H1 (cell line): ENCODE measurements at regions not wholly inside any gene's neighbourhood (a gene's known extent, or its start where the extent isn't known, plus 50 kb on each side); places are given as distances from the start of the nearest gene placed in this dataset.
A peak's percentile ranks its signal among the peaks of the same experiment; 100 is the strongest.

Source experiments
- CTCF ChIA-PET: fragments of 300-600 bp; sonication (Branson Sonifier 250); formaldehyde crosslinking; loops from one replicate; lab custom pipeline; 2021; ENCODE audit not compliant: partially characterized antibody; lab: Charles Lee
- POLR2A ChIA-PET: fragments of 300-600 bp; sonication (Branson Sonifier 250); formaldehyde crosslinking; loops from one replicate; lab custom pipeline; 2021; ENCODE audit warnings: inconsistent platforms; ENCODE audit not compliant: partially characterized antibody; lab: Charles Lee
- DNase-seq, 2 experiments: peaks; one replicate each; pipeline versions ENCODE4 v3.0.0 to v3.0.0-alpha.2; 2010 to 2022; ENCODE audit warnings: low spot score in 2 of 2, low read depth in 1 of 2, mixed read lengths in 1 of 2
- FAIRE-seq: peaks from 2 replicates; lab custom pipeline; 2011; peaks lifted over from hg19 to GRCh38; lab: Jason Lieb, UNC
- H2AFZ ChIP-seq: 2 replicates; pipeline ENCODE4 v1.8.1; 2012; ENCODE audit warnings: low read length, inconsistent platforms
- H2AK5ac ChIP-seq: 2 replicates; pipeline ENCODE4 v1.6.1; 2013; ENCODE audit warnings: low read depth, low read length
- H2BK120ac ChIP-seq: replicated peaks from 2 replicates; pipeline ENCODE3; 2013; ENCODE audit warnings: low read depth, low read length, inconsistent platforms
- H2BK12ac ChIP-seq: 2 replicates; pipeline ENCODE4 v1.6.1; 2013; ENCODE audit warnings: low read depth, low read length
- H2BK15ac ChIP-seq: 2 replicates; pipeline ENCODE4 v1.6.1; 2013; ENCODE audit warnings: low read length
- H2BK20ac ChIP-seq: 2 replicates; pipeline ENCODE4 v1.6.1; 2013; ENCODE audit warnings: low read length
- H2BK5ac ChIP-seq: 2 replicates; pipeline ENCODE4 v1.6.1; 2013; ENCODE audit warnings: low read depth, low read length
- H3K14ac ChIP-seq: 2 replicates; pipeline ENCODE4 v1.6.1; 2013; ENCODE audit warnings: inconsistent platforms; ENCODE audit not compliant: insufficient read length
- H3K18ac ChIP-seq: 2 replicates; pipeline ENCODE4 v1.6.1; 2013; ENCODE audit warnings: low read length; ENCODE audit errors: extremely low read depth
- H3K23ac ChIP-seq: 2 replicates; pipeline ENCODE4 v1.6.1; 2013; ENCODE audit warnings: inconsistent platforms; ENCODE audit not compliant: insufficient read length
- H3K23me2 ChIP-seq: 2 replicates; pipeline ENCODE4 v1.6.1; 2013; ENCODE audit warnings: low read depth, low read length
- H3K27ac ChIP-seq: 2 replicates; pipeline ENCODE4 v1.6.1; 2011; ENCODE audit warnings: low read depth, low read length, inconsistent platforms
- H3K27me3 ChIP-seq, 4 experiments: replicated peaks in 1 of 4; 1 replicate in 1 of 4; 2 replicates in 3 of 4; pipeline versions ENCODE4 v1.6.1 to v1.8.1; 2011 to 2013; ENCODE audit warnings: low read length in 3 of 4, mild to moderate bottlenecking in 3 of 4, inconsistent platforms in 2 of 4, mixed read lengths in 2 of 4, moderate library complexity in 1 of 4; ENCODE audit not compliant: control insufficient read depth in 3 of 4, insufficient read depth in 3 of 4; ENCODE audit errors: extremely low read depth in 1 of 4
- H3K36me3 ChIP-seq, 4 experiments: 2 replicates each; pipeline versions ENCODE4 v1.6.1 to v1.8.1; 2011 to 2013; ENCODE audit warnings: mild to moderate bottlenecking in 4 of 4, low read length in 3 of 4, moderate library complexity in 2 of 4, control low read depth in 1 of 4, inconsistent platforms in 1 of 4; ENCODE audit not compliant: insufficient read depth in 4 of 4, control insufficient read depth in 2 of 4
- H3K4ac ChIP-seq: replicated peaks from 2 replicates; pipeline ENCODE3; 2013; ENCODE audit warnings: low read length, low read depth, mixed read lengths, inconsistent platforms; ENCODE audit not compliant: insufficient read length
- H3K4me1 ChIP-seq, 4 experiments: replicated peaks in 1 of 4; 1 replicate in 1 of 4; 2 replicates in 3 of 4; pipeline versions ENCODE4 v1.6.1 to v1.8.1; 2011 to 2013; ENCODE audit warnings: low read length in 3 of 4, inconsistent platforms in 2 of 4, mixed read lengths in 1 of 4; ENCODE audit not compliant: insufficient read depth in 4 of 4, control insufficient read depth in 3 of 4
- H3K4me2 ChIP-seq, 2 experiments: 2 replicates each; pipeline versions ENCODE4 v1.6.1 to v1.8.1; 2011 to 2013; ENCODE audit warnings: low read depth in 2 of 2, low read length in 2 of 2, control low read depth in 1 of 2, inconsistent platforms in 1 of 2, mild to moderate bottlenecking in 1 of 2; ENCODE audit not compliant: insufficient read depth in 1 of 2
- H3K4me3 ChIP-seq, 4 experiments: fragments of 200-600, 300-600 bp in 1 of 4; sonication (generic), shearing (Covaris generic), sonication (Bioruptor Twin) in 1 of 4; 2 replicates each; pipeline versions ENCODE4 v1.5.1 to v1.8.1; 2011 to 2016; ENCODE audit warnings: low read length in 4 of 4, low read depth in 3 of 4, control low read depth in 2 of 4, inconsistent platforms in 2 of 4, mild to moderate bottlenecking in 2 of 4, mixed read lengths in 1 of 4, moderate library complexity in 1 of 4; ENCODE audit not compliant: insufficient read depth in 2 of 4; ENCODE audit errors: extremely low read depth in 1 of 4
- H3K56ac ChIP-seq: replicated peaks from 2 replicates; pipeline ENCODE3; 2013; ENCODE audit warnings: low read depth, mild to moderate bottlenecking, mixed read lengths, low read length, inconsistent platforms; ENCODE audit not compliant: insufficient read length
- H3K79me1 ChIP-seq: 2 replicates; pipeline ENCODE4 v1.6.1; 2013; ENCODE audit warnings: low read depth, low read length, control low read depth
- H3K79me2 ChIP-seq, 2 experiments: 2 replicates each; pipeline versions ENCODE4 v1.6.1 to v1.8.1; 2012 to 2013; ENCODE audit warnings: low read length in 2 of 2, mild to moderate bottlenecking in 2 of 2, inconsistent platforms in 1 of 2; ENCODE audit not compliant: insufficient read depth in 2 of 2, control insufficient read depth in 1 of 2
- H3K9ac ChIP-seq, 4 experiments: replicated peaks in 1 of 4; 1 replicate in 1 of 4; 2 replicates in 3 of 4; pipeline versions ENCODE4 v1.6.1 to v1.8.1; 2011 to 2013; ENCODE audit warnings: low read depth in 3 of 4, low read length in 3 of 4, control low read depth in 2 of 4, mild to moderate bottlenecking in 2 of 4, moderate library complexity in 2 of 4, inconsistent platforms in 1 of 4; ENCODE audit errors: extremely low read depth in 1 of 4
- H3K9me3 ChIP-seq, 2 experiments: 2 replicates each; pipeline versions ENCODE4 v1.6.1 to v1.8.1; 2012 to 2013; ENCODE audit warnings: mild to moderate bottlenecking in 2 of 2, moderate library complexity in 2 of 2, control low read depth in 1 of 2, inconsistent platforms in 1 of 2, low read depth in 1 of 2, low read length in 1 of 2, mixed read lengths in 1 of 2; ENCODE audit not compliant: insufficient read depth in 2 of 2
- H4K20me1 ChIP-seq, 2 experiments: replicated peaks in 1 of 2; 2 replicates each; pipeline versions ENCODE3 to v1.8.1; 2011 to 2013; ENCODE audit warnings: inconsistent platforms in 2 of 2, low read length in 2 of 2, mild to moderate bottlenecking in 1 of 2; ENCODE audit not compliant: insufficient read depth in 2 of 2, control insufficient read depth in 1 of 2
- H4K5ac ChIP-seq: 2 replicates; pipeline ENCODE4 v1.6.1; 2013; ENCODE audit warnings: low read length, low read depth, mixed read lengths, inconsistent platforms; ENCODE audit not compliant: insufficient read length
- H4K8ac ChIP-seq: 2 replicates; pipeline ENCODE4 v1.8.0; 2013; ENCODE audit warnings: mild to moderate bottlenecking, moderate library complexity, low read length, inconsistent platforms; ENCODE audit not compliant: insufficient read depth; ENCODE audit errors: extremely low read depth
- H4K91ac ChIP-seq: replicated peaks from 2 replicates; pipeline ENCODE3; 2013; ENCODE audit warnings: low read length, mixed read lengths, inconsistent platforms; ENCODE audit not compliant: insufficient read length
- CTBP2 ChIP-seq: IDR thresholded peaks from 2 replicates; pipeline ENCODE4 v1.7.0; 2011; ENCODE audit warnings: borderline replicate concordance, mild to moderate bottlenecking, moderate library complexity, mixed read lengths, low read length; ENCODE audit not compliant: insufficient read depth, insufficient read length
- EGR1 ChIP-seq: IDR thresholded peaks from 2 replicates; pipeline ENCODE4 v1.6.1; 2011; ENCODE audit warnings: low read depth, low read length, borderline replicate concordance
- PHF8 ChIP-seq: fragments of 200-600 bp; sonication (generic); conservative IDR thresholded peaks from 2 replicates; pipeline ENCODE4 v1.7.1; 2012; ENCODE audit warnings: low read depth, mild to moderate bottlenecking, inconsistent platforms, low read length, moderate library complexity
- SIX5 ChIP-seq: IDR thresholded peaks from 2 replicates; pipeline ENCODE4 v1.6.1; 2011; ENCODE audit warnings: mild to moderate bottlenecking, low read depth, low read length
- WGBS, 2 experiments: shearing (Covaris generic) in 1 of 2; methylation state at CpG; one replicate each; pipeline versions ENCODE4 v1.1.6 to v1.1.7; 2013 to 2015; ENCODE audit warnings: low lambda C conversion rate in 2 of 2, mixed read lengths in 2 of 2, inconsistent platforms in 1 of 2, low coverage in 1 of 2, missing lambda C conversion rate in 1 of 2; ENCODE audit not compliant: insufficient replicate concordance in 2 of 2, insufficient coverage in 1 of 2, insufficient read length in 1 of 2; ENCODE audit errors: extremely low coverage in 1 of 2, missing lambda C conversion rate in 1 of 2; 5-methylcytosine and 5-hydroxymethylcytosine counted together

- Histone ChIP-seq H4K8ac (no peak overlapping the region), H3K23me2 (no peaks in the 10 kb centered on the region), H2AK5ac (no peak overlapping the region), H2BK15ac (no peak overlapping the region), H3K36me3 (no peaks in the 10 kb centered on the region), H2BK120ac (no peak overlapping the region), H2BK20ac (no peak overlapping the region), H3K27me3 (no peaks in the 10 kb centered on the region), H3K79me2 (no peaks in the 10 kb centered on the region), H3K18ac (no peak overlapping the region), H3K4ac (no peak overlapping the region), H4K20me1 (no peaks in the 10 kb centered on the region), H2BK5ac (no peak overlapping the region; the same call in 1 of the 2 replicates), H3K27ac (no peak overlapping the region), H3K4me3 (no peak overlapping the region), H3K4me1 (no peaks in the 10 kb centered on the region), H3K23ac (no peak overlapping the region), H3K9ac (no peak overlapping the region), H2BK12ac (peak overlapping the region; percentile 39; the same call in 1 of the 2 replicates), H3K79me1 (no peaks in the 10 kb centered on the region), H3K4me2 (no peak overlapping the region), H2AFZ (no peak overlapping the region), H3K56ac (no peak overlapping the region), H4K5ac (no peak overlapping the region), H3K9me3 (no peaks in the 10 kb centered on the region), H4K91ac (no peak overlapping the region), H3K14ac (no peak overlapping the region)
- ChIA-PET POLR2A (interaction anchor here (0.6 kb wide), 1 partner anchor 29 kb away, joined by 3 read pairs; no protein-coding TSS in a partner anchor), CTCF (interaction anchor here (0.7 to 3.7 kb wide), 10 partner anchors 14 to 163 kb away, joined by 3 to 26 read pairs (median 4); no protein-coding TSS in a partner anchor)
- 96% methylated on average over 37 of the region's 39 CpGs; no CpG with 5 or more reads in 1 of the 2 experiments for WGBS, 2 experiments
- FAIRE-seq, result no peak
- DNase-seq, result no peak
- TF ChIP-seq EGR1, result no peak
- TF ChIP-seq PHF8, result no peak
- no peak for TF ChIP-seq CTBP2
- TF ChIP-seq SIX5, result no peak
Measured at GRCh38 chr4:25506032-25506571, 129.0 kb downstream of the ANAPC4 start.
